ENCODE measurements at regions not wholly inside any gene's neighbourhood (a gene's known extent, or its start where the extent isn't known, plus 50 kb on each side); places are given as distances from the start of the nearest gene placed in this dataset.

DNA sequence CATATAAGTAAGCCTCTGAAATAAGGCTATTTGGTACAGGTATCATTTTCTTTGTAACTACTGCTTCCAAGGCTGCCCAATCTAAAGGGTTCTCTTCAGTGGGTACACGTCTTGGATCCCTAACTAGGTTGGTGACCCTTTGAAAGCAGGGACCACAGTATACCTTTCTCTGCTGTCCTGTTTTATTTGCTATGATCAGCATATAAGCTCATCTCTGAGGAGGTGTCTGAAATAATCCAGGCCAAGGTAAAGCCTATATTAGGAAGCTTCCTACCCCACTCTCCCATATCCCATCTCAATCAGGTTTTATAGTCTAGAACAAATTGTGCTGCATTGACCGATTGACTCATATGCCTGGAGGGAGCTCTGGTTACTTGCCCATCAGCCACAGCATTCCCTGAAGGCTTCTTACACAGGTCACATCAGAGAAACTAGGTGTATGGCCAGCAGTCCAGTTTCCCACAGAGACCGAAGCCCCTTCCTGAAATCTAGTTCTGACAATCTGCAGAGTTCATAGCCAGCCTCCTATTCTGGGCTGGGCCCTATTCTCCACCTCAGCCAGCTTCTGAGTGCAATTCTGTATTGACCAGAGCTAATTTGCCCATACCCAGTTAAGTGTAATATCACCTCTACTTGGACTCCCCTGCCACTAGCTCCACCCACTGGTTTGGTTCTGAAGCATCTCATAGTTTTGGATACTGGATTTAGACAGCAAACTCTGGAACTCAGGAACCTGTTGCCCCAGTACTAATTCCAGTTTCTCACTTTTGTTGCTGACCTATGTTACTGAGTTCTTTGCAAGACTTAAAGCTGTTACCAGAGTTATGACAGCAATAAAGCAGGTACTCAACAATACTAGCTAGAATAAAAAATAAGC is 62.1 kb upstream of the ARHGAP20 start:
- no peak for DNase-seq

DNA sequence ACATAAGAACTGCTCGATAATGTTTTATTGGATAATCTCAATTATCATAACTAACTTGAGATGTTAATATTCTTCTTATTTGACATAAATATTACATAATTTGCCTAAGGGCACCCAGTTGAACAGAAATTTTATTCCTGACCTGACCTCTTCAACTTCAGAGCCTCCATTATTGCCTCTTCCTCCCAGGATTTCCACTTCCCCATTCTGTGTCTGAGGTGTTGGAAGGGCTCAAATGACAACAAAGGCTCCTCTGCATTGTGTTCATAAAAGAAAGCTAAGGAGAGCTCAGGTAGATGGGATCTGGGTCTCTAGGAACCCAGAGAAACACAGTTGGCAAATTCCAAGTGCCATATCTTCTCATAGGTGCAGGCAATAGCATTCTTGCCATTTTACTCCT is 61.2 kb upstream of the ARHGAP20 start:
- DNase-seq = no peak

DNA sequence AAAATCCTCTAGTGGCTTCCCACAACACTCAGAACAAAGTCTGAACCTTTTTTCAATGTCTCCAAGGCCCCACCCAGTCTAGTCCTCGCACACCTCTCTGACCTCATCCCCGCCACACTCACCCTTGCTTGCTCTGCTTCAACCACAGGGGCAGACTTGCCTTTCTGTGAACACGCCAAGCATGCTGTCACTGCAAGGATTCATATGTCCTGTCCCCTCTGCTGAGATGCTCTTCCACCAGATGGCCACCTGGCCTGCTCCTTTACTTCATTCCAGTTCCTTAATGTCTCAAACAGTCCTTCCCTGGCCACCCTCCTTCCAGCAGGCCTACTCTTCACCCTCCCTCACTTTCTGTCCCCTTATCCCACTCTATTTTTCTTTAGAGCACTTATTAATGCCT is 60.6 kb upstream of the ARHGAP20 start:
- DNase-seq = no peak

DNA sequence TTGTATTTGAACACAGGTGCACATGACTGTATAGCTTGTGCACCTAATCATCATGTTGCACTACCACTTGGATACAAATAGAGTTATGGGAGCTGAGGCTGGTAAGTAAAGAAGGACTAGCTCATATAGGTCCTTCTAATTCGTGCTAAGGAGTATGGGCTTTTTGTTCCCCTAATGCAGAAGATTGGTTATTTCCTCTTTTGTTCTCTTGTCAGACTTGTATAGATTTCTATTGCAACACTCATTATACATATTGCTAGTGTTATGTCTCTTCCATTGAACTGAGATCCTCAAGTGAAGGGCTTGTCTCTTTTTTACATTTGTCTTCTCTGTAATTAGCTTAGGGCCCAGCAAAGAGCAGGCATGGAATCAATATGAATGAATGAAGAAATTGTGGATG is 54.1 kb upstream of the ARHGAP20 start:
- DNase-seq = no peak

GRCh38 chr11:110764485-110764884 is 52.2 kb upstream of the ARHGAP20 start:
- no peak for DNase-seq

DNA sequence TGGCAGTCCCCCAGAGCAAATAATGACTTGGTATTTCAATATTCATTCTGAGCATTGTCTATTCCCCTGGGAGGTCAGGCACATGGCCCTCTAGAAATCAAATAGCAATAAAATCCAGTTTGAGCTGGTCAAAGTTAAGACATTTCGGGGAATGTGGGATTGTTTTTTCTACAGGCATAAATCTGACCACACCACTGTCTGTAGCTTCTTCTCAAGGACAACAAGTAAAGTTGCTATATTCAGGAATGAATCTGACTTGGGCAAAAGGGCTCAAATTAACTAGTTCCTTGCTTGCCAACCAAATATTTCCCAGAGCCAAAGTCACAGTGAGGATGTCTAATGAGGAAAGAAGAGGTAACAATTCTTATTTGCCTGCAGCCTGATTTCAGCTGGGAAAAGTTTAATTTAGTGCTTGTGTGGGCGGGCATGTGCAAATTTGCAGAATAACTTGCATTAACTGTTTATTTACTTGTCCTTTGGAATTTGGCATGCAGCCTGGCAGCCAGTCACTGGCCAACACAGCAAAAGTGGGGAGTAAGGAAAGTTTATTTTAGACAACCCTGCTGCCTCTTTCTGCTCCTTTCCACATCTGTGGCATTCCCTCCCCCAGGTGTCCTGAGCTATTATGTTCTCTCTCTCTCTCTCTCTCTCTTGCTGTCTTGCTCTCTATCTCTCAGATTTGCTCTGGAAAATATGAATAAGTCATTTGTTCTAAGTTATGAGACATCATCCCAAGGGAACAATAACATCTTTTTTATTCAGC is 51.2 kb upstream of the ARHGAP20 start:
- no peak for DNase-seq

DNA sequence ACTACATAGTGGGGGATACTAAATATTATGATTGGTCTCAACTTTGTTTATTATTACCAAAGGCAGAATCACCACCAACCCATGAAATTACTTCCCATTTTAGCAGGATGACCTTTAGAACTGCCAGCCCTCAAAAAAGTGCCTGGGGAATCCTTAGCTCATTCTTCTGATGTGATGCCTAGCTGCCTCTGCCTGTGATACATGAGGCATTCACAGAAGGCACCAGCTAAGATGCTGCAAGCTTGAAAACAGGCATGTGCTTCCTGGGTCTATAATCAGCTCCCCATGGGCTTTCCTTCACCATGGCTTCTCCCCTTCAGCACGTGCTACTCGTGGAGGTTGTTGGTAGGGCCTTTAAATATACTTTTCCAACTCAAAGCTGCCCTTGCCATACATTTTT is 50.4 kb upstream of the ARHGAP20 start:
- no peak for DNase-seq

All from hippocampal formation (tissue), 2 donors.